D341Med (cell line): ENCODE measurements at regions not wholly inside any gene's neighbourhood (a gene's known extent, or its start where the extent isn't known, plus 50 kb on each side); places are given as distances from the start of the nearest gene placed in this dataset.

Experiments used
- DNase-seq: peaks from one replicate; pipeline ENCODE4 v3.0.0; 2012; ENCODE audit warnings: low spot score

GRCh38 chr17:69900101-69900500 lies 174.9 kb upstream of the KCNJ16 start:
- DNase-seq, result no peak

GRCh38 chr17:69900829-69901228 lies 174.2 kb upstream of the KCNJ16 start:
- no peak for DNase-seq

GRCh38 chr17:69906306-69906705 lies 168.7 kb upstream of the KCNJ16 start:
- DNase-seq, result no peak

GRCh38 chr17:69907132-69907847 lies 167.7 kb upstream of the KCNJ16 start:
- no peak for DNase-seq

- DNase-seq, result no peak
Measured at GRCh38 chr17:69908626-69909368, 166.2 kb upstream of the KCNJ16 start.

DNA sequence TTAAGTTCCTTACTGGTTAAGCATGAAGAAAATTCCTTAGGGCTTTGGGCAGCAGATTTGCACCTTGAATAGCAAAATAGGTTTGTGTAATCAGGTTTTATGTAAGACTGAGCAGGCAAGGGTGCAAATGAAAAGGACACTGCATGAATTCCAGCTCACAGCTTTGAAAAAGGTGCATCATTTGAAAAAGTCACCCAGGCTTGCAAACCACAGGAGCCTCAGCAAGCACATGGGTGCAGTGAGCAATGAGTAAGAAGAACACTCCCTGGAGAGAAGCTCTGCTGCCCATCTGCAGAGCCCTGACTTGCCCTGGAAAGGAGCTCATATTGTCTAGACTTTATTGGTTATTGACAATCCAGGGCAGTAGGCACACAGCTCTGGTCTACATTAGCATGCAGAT lies 165.6 kb upstream of the KCNJ16 start:
- DNase-seq, result no peak

DNA sequence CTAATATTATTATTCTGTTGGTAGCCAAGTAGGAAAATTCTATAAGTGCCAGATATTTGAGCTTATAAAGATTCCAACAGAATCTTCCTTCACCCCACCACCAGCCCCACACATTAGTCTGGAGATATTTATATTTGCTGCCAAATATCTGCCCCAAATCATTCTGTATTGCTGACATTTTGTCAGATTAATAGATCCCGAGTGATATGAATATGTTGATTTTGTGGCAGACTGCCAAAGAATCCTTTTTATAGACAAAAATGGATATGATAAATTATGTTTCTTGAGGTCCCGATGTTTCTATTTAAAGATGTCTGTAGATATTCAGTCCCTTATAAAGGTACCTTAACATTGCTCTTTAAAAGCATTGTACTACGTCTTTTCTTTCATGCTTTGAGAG lies 162.2 kb upstream of the KCNJ16 start:
- no peak for DNase-seq

DNA sequence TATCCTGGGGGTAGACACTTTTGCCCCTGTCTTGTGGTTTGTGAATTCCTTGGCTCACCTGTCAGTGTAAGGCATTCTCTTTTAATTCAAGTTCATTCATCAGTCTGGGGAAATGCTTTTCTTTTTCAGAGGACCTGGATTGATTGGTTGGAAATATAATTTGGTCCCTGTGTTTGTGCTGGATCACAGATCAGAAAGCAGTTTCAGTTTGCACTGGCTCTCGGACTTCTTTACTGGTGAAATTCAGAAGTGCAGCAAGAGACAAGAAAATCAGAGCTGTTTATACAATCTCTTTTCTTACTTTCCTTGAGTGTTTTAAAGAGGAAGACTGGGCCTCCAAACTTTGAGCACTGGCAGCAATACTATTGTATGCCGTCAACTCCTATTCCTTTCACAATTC lies 161.8 kb upstream of the KCNJ16 start:
- no peak for DNase-seq

DNA sequence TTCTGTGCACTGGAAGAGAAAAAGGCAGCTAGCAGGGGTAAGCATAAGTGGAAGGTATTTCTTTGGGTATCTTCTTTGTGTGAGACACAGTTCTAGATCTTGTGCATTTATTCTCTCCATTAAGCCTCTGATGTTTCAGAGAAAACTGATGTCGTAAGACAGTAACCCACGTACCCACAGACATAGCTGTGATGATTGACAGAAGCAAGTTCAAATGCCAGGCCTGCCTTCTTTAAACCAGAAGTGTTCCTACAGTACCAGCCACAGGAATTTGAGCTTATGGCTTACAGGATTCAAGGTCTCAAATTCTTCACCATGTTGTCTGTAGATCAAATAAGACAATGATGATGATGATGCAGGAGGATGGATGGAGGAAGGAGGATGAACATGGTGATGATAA lies 161.4 kb upstream of the KCNJ16 start:
- DNase-seq, result no peak

DNA sequence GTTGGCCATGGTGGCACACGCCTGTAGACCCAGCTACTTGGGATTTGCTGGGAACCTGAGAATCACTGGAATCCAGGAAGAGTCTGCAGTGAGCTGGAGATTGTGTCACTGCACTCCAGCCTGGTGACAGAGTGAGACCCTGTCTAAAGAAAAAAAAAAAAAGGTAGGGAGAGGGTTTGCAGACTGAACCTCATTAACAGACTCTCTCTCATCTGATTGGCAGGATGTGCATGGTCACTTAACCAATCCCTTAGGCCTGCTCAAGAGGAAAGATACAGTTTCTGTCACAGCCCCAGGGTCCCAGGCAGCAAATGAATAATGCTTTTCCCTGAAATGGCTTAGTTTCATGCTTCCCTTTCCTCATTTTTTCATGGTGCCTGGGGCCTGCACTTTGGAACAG lies 160.5 kb upstream of the KCNJ16 start:
- no peak for DNase-seq

DNA sequence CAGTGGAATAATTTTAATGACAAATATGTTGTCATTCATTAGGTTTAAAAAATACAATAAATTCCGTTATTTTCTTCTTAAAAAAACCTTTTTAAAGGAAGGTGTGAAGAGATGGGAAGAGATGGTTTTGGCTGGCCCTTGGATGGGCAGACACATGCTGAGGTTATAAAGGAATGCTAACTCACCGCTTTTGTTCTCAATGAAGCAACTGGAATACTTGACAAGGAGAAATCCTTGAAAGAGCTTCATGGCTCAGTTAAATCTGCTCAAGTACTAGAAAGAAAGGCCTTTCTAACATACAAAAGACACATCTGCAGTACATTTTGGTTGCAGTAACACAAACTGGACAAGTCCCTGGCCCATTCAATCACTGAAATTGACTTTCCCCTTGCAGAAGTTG lies 158.3 kb upstream of the KCNJ16 start:
- DNase-seq, result no peak

- DNase-seq, result no peak
Measured at GRCh38 chr17:69918164-69918563, 156.9 kb upstream of the KCNJ16 start.

GRCh38 chr17:69919789-69920188 lies 155.2 kb upstream of the KCNJ16 start:
- no peak for DNase-seq

- DNase-seq, result no peak
Measured at GRCh38 chr17:69921046-69921445, 154.0 kb upstream of the KCNJ16 start.

DNA sequence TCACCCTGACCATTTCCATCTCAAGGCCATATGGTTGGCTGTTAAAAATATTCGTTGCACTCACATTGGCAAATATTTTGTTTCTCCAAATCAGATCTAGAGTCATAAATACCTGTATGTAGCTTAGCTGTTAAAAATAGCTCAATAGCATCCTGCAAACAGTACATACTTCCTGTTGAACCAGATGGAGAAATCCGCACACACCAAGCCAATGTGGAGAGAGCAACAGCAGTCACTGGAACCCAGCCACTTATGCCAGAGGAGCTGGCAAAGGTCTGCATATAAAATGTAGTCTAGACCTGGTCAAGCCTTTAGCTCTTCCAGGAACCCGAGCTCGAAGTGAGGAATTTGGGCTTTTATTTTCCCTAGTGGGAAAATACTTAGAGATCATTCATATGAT lies 146.4 kb upstream of the KCNJ16 start:
- DNase-seq, result no peak

DNA sequence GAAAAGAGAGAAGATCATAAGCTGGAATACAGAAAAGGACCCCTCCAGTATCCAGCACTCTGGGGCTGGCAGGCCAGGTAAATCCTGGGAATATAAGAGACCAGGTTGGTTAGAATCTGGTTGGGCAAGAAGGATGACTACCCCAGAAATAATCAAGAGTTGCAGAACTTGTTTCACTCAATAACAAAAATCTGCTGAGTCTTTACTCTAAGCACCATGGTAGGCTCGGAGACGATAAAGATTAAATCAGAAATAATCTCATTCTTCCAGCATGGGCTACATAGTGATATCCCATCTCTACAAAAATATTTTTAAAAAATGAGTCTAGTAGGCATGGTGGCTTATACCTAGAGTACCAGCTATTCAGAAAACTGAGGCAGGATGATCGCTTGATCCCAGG lies 138.0 kb upstream of the KCNJ16 start:
- no peak for DNase-seq

GRCh38 chr17:69943058-69943457 lies 132.0 kb upstream of the KCNJ16 start:
- no peak for DNase-seq

DNA sequence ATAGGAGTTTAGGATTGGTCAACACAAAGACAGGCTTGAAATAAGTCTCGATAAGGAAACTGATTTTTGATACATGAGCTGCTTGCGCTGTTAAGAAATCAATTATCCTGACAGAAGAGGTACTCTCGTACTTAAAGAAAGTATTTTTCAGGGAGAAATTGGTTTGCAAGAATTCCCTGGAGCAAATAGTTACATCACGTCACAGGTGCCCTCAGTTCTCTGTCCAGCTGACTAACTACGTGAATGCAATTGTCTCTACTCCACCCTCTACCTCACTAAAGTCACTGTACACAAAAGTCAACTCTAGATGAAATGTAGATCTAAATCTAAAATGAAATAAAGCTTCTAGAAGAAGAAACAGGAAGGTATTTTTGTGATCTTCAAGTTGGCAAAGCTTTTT lies 130.6 kb upstream of the KCNJ16 start:
- DNase-seq, result no peak

DNA sequence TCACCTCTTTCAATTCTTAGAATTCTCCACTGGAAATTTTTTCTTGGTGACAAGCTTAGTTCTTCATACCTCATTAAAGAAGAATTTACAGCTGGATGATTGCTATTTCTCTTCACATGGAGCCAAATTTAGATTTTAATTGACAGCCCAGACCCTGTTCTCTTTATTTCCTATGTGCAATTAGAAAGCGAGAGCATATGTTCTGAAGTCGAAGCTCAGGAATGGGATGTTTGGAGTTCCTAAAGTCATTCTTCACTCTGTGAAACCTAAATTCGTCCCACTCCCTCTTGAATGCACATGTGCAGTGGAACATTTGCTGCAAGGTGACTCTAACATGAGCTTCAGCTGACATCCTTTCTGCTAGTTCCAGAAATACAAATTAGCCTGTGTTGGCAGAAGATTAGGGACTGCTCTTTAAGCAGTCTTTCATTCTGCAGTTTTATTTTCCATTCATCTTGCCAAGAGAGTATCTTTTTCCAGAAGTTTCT lies 129.3 kb upstream of the KCNJ16 start:
- DNase-seq, result no peak

- DNase-seq, result no peak
Measured at GRCh38 chr17:69947027-69947759, 127.8 kb upstream of the KCNJ16 start.

- no peak for DNase-seq
Measured at GRCh38 chr17:69948406-69948805, 126.6 kb upstream of the KCNJ16 start.

- no peak for DNase-seq
Measured at GRCh38 chr17:69949496-69949895, 125.5 kb upstream of the KCNJ16 start.
